Spleen (tissue), 7 donors: ENCODE measurements at regions not wholly inside any gene's neighbourhood (a gene's known extent, or its start where the extent isn't known, plus 50 kb on each side); places are given as distances from the start of the nearest gene placed in this dataset.

ENCODE experiments used
- POLR2A ChIP-seq, 3 donors: fragments of 450-650 bp; IDR thresholded peaks; one replicate each; pipeline ENCODE4 v1.5.1; 2017; ENCODE audit warnings: antibody characterized with exemption in 3 of 3, mild to moderate bottlenecking in 1 of 3
- POLR2AphosphoS5 ChIP-seq, 3 donors: sonication (generic); formaldehyde crosslinking; IDR thresholded peaks; one replicate each; pipeline ENCODE4 v1.5.1; 2017; ENCODE audit warnings: antibody characterized with exemption in 3 of 3
- TF ChIP-seq, protein P1 (sequence below), 11 experiments: fragments of 200-600 bp in 7 of 11; fragments of 450-650 bp in 4 of 11; sonication (generic) in 4 of 11; IDR thresholded peaks in 8 of 11; conservative IDR thresholded peaks in 3 of 11; 1 replicate in 7 of 11; 2 replicates in 4 of 11; pipeline versions ENCODE4 v1.4.0 to v1.8.0; 2016 to 2021; ENCODE audit warnings: antibody characterized with exemption in 11 of 11, inconsistent platforms in 4 of 11, mild to moderate bottlenecking in 1 of 11
- donor health status: DM: no; HTN: no; CAD: no; lungs with moderate emphysema.
- donor health status: DM: no; HTN: no; CAD: no.
- donor health status: DM: no; HTN: no; CAD: no.

GRCh38 chr6:105983763-105984162, 102.4 kb upstream of the PRDM1 start:
- TF ChIP-seq, protein P1, sequence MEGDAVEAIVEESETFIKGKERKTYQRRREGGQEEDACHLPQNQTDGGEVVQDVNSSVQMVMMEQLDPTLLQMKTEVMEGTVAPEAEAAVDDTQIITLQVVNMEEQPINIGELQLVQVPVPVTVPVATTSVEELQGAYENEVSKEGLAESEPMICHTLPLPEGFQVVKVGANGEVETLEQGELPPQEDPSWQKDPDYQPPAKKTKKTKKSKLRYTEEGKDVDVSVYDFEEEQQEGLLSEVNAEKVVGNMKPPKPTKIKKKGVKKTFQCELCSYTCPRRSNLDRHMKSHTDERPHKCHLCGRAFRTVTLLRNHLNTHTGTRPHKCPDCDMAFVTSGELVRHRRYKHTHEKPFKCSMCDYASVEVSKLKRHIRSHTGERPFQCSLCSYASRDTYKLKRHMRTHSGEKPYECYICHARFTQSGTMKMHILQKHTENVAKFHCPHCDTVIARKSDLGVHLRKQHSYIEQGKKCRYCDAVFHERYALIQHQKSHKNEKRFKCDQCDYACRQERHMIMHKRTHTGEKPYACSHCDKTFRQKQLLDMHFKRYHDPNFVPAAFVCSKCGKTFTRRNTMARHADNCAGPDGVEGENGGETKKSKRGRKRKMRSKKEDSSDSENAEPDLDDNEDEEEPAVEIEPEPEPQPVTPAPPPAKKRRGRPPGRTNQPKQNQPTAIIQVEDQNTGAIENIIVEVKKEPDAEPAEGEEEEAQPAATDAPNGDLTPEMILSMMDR (IDR thresholded peaks at IDR 0.05 in 8 of 11, conservative IDR thresholded peaks at IDR 0.05 in 3 of 11), result no peak
- no peak for TF ChIP-seq POLR2A (IDR thresholded peaks at IDR 0.05)
- no peak for TF ChIP-seq POLR2AphosphoS5 (IDR thresholded peaks at IDR 0.05)
